A549 (cell line): ENCODE measurements at regions not wholly inside any gene's neighbourhood (a gene's known extent, or its start where the extent isn't known, plus 50 kb on each side); places are given as distances from the start of the nearest gene placed in this dataset.
"Not testable (repeated sequence)": the region's sequence is repeated elsewhere in the genome, so short reads cannot be mapped to it uniquely, and the experiment has no call there.

Source experiments
- ATAC-seq, 2 experiments: fragments of 200-7000 bp in 1 of 2; fragments of >200 bp in 1 of 2; cut with Nextera tagmentation in 1 of 2; cut with Tn5 transposase in 1 of 2; 3 replicates each; pipeline versions ENCODE4 v1.8.0 to v1.9.1; 2018 to 2020; ENCODE audit warnings: mild to moderate bottlenecking in 1 of 2, moderate library complexity in 1 of 2
- CTCF ChIA-PET: fragments of 300-600 bp; sonication (Branson Sonifier 250); formaldehyde crosslinking; extraction: SDS; loops from one replicate; lab custom pipeline; 2021; ENCODE audit warnings: antibody characterized with exemption, inconsistent platforms; lab: Yijun Ruan, JAX
- POLR2A ChIA-PET: fragments of 350-600 bp; formaldehyde crosslinking; extraction: SDS; loops from one replicate; lab custom pipeline; 2021; ENCODE audit warnings: antibody characterized with exemption, inconsistent platforms; lab: Yijun Ruan, JAX
- DNase-seq, 2 experiments: peaks; one replicate each; pipeline versions ENCODE4 v3.0.0 to v3.0.0-alpha.2; 2011 to 2016; ENCODE audit warnings: low read depth in 1 of 2, low spot score in 1 of 2
- FAIRE-seq: peaks from 2 replicates; lab custom pipeline; 2011; peaks lifted over from hg19 to GRCh38; lab: Jason Lieb, UNC
- H3K27ac ChIP-seq, 2 experiments: fragments of >200 bp; sonication (Bioruptor Twin); formaldehyde crosslinking; 3 replicates each; pipeline ENCODE4 v1.5.1; 2016 to 2017
- H3K4me1 ChIP-seq: fragments of >200 bp; sonication (Bioruptor Twin); formaldehyde crosslinking; 3 replicates; pipeline ENCODE4 v1.6.1; 2016
- H3K4me2 ChIP-seq: fragments of >200 bp; sonication (Bioruptor Twin); formaldehyde crosslinking; 3 replicates; pipeline ENCODE4 v1.6.1; 2016
- H3K4me3 ChIP-seq: fragments of >200 bp; sonication (Bioruptor Twin); formaldehyde crosslinking; 3 replicates; pipeline ENCODE4 v1.5.1; 2016
- H3K9me3 ChIP-seq: fragments of >200 bp; sonication (Bioruptor Twin); formaldehyde crosslinking; 3 replicates; pipeline ENCODE4 v1.6.1; 2016
- CBX2 ChIP-seq: fragments of 200-600 bp; sonication (generic); IDR thresholded peaks from 2 replicates; pipeline ENCODE4 v1.6.1; 2016; ENCODE audit warnings: low read depth, mild to moderate bottlenecking, borderline replicate concordance
- CBX8 ChIP-seq: fragments of 200-600 bp; sonication (generic); IDR thresholded peaks from 2 replicates; pipeline ENCODE4 v1.6.1; 2016
- CEBPB ChIP-seq, 2 experiments: fragments of >200 bp in 1 of 2; sonication (Bioruptor Twin) in 1 of 2; formaldehyde crosslinking in 1 of 2; IDR thresholded peaks; 2 replicates each; pipeline ENCODE4 v1.6.1; 2012 to 2016
- CHD4 ChIP-seq: fragments of 200-600 bp; sonication (generic); IDR thresholded peaks from 2 replicates; pipeline ENCODE4 v1.6.1; 2016; ENCODE audit warnings: antibody characterized with exemption, mild to moderate bottlenecking, borderline replicate concordance
- CTCF ChIP-seq: fragments of >200 bp; sonication (Bioruptor Twin); formaldehyde crosslinking; IDR thresholded peaks from 3 replicates; pipeline ENCODE4 v1.5.1; 2016
- EHMT2 ChIP-seq: fragments of 200-600 bp; sonication (generic); IDR thresholded peaks from 2 replicates; pipeline ENCODE4 v1.6.1; 2016; ENCODE audit warnings: antibody characterized with exemption, low read depth, mild to moderate bottlenecking, moderate library complexity
- GATA3 ChIP-seq: IDR thresholded peaks from 2 replicates; pipeline ENCODE4 v1.6.1; 2012; ENCODE audit warnings: borderline replicate concordance
- HDAC2 ChIP-seq: fragments of 200-600 bp; sonication (generic); IDR thresholded peaks from 2 replicates; pipeline ENCODE4 v1.6.1; 2016
- HMGXB4 ChIP-seq: fragments of 250-450 bp; sonication (Bioruptor Pico); IDR thresholded peaks from 2 replicates; pipeline ENCODE4 v1.5.0; 2021; ENCODE audit warnings: mild to moderate bottlenecking, moderate library complexity, borderline replicate concordance
- HOXA7 ChIP-seq: fragments of 250-450 bp; sonication (Bioruptor Pico); IDR thresholded peaks from 2 replicates; pipeline ENCODE4 v1.5.0; 2020; ENCODE audit warnings: mild to moderate bottlenecking, moderate library complexity
- HOXB13 ChIP-seq: fragments of 250-450 bp; sonication (Bioruptor Pico); IDR thresholded peaks from 2 replicates; pipeline ENCODE4 v1.5.0; 2020; ENCODE audit warnings: low read depth, mild to moderate bottlenecking, moderate library complexity
- JUN ChIP-seq, 2 experiments: fragments of >200 bp; sonication (Bioruptor Twin); formaldehyde crosslinking; IDR thresholded peaks; 2 replicates in 1 of 2; 3 replicates in 1 of 2; pipeline ENCODE4 v1.6.1; 2016 to 2017
- JUNB ChIP-seq: fragments of >200 bp; sonication (Bioruptor Twin); formaldehyde crosslinking; IDR thresholded peaks from 2 replicates; pipeline ENCODE4 v1.6.1; 2016
- MAZ ChIP-seq: fragments of 150-350 bp; IDR thresholded peaks from 2 replicates; pipeline ENCODE4 v1.6.1; 2014; ENCODE audit warnings: antibody characterized with exemption, low read depth, low read length, borderline replicate concordance
- NR3C1 ChIP-seq: fragments of >200 bp; sonication (Bioruptor Twin); formaldehyde crosslinking; IDR thresholded peaks from 3 replicates; pipeline ENCODE4 v1.6.1; 2017
- PHF8 ChIP-seq: fragments of 200-600 bp; sonication (generic); IDR thresholded peaks from 2 replicates; pipeline ENCODE4 v1.6.1; 2016; ENCODE audit warnings: low read depth, mild to moderate bottlenecking, antibody characterized with exemption, moderate library complexity, borderline replicate concordance
- POLR2AphosphoS2 ChIP-seq: conservative IDR thresholded peaks from 2 replicates; pipeline ENCODE4 v1.6.1; 2012; ENCODE audit warnings: low read length, improper control_type of control experiment, inconsistent platforms
- RCOR1 ChIP-seq: fragments of 150-350 bp; IDR thresholded peaks from 2 replicates; pipeline ENCODE4 v1.6.1; 2014; ENCODE audit warnings: antibody characterized with exemption, low read length, low read depth
- REST ChIP-seq: fragments of 200-600 bp; sonication (generic); IDR thresholded peaks from 2 replicates; pipeline ENCODE4 v1.6.1; 2016; ENCODE audit warnings: antibody characterized with exemption, mild to moderate bottlenecking, moderate library complexity
- RFX5 ChIP-seq: fragments of 450-650 bp; IDR thresholded peaks from 2 replicates; pipeline ENCODE4 v1.7.1; 2014; ENCODE audit warnings: antibody characterized with exemption, mild to moderate bottlenecking, moderate library complexity
- RNF2 ChIP-seq: fragments of 200-600 bp; sonication (generic); IDR thresholded peaks from 2 replicates; pipeline ENCODE4 v1.6.1; 2016; ENCODE audit warnings: low read depth, mild to moderate bottlenecking, antibody characterized with exemption, moderate library complexity, borderline replicate concordance
- SREBF2 ChIP-seq: fragments of 450-650 bp; IDR thresholded peaks from 2 replicates; pipeline ENCODE4 v1.6.1; 2014; ENCODE audit warnings: mild to moderate bottlenecking, moderate library complexity
- TFCP2L1 ChIP-seq: fragments of 250-450 bp; sonication (Bioruptor Pico); IDR thresholded peaks from 2 replicates; pipeline ENCODE4 v1.5.0; 2021; ENCODE audit warnings: mild to moderate bottlenecking
- ZC3H11A ChIP-seq: fragments of 450-650 bp; IDR thresholded peaks from 2 replicates; pipeline ENCODE4 v1.6.1; 2014; ENCODE audit warnings: antibody characterized with exemption, mild to moderate bottlenecking
- WGBS: methylation state at CpG from one replicate; pipeline ENCODE4 v1.1.6; 2017; ENCODE audit errors: missing lambda C conversion rate; 5-methylcytosine and 5-hydroxymethylcytosine counted together

GRCh38 chr12:63006536-63006935 is 71.6 kb upstream of the PPM1H start:
- WGBS = 42% methylated on average over 4 of the region's 4 CpGs
- Histone ChIP-seq H3K4me1 (no peaks in the 10 kb centered on the region), H3K27ac (no peak overlapping the region), H3K9me3 (no peaks in the 10 kb centered on the region), H3K4me2 (no peak overlapping the region), H3K4me3 (no peak overlapping the region)
- FAIRE-seq (no peak), ATAC-seq (no peak), DNase-seq (no peak)
- ChIA-PET CTCF (no interaction called here), POLR2A (no interaction called here)
- TF ChIP-seq REST (no peak), CEBPB (IDR thresholded peaks at IDR 0.05) (peak in 1 of 2 experiments; percentile 54; a peak in 2 of 4 replicates)

GRCh38 chr12:63005382-63005781 is 70.4 kb upstream of the PPM1H start:
- POLR2A ChIA-PET = no interaction called here
- CTCF ChIA-PET = no interaction called here
- Histone ChIP-seq H3K27ac (no peak overlapping the region), H3K4me1 (no peaks in the 10 kb centered on the region), H3K4me3 (no peak overlapping the region)
- no peak for TF ChIP-seq CBX2
- TF ChIP-seq JUN (IDR thresholded peaks at IDR 0.05) = no peak
- TF ChIP-seq SREBF2 = no peak
- no peak for TF ChIP-seq HDAC2
- TF ChIP-seq RCOR1 = no peak
- TF ChIP-seq CTCF = no peak
- TF ChIP-seq NR3C1 = no peak
- TF ChIP-seq GATA3 = no peak
- TF ChIP-seq POLR2AphosphoS2 = no peak
- TF ChIP-seq MAZ = no peak
- no peak for TF ChIP-seq EHMT2
- no peak for TF ChIP-seq HMGXB4 (CRISPR knock-in tag)
- TF ChIP-seq, all 56 proteins: peak for 0
- Histone ChIP-seq H3K4me2 (no peak overlapping the region), H3K9me3 (no peaks in the 10 kb centered on the region)
- FAIRE-seq (no peak), DNase-seq (no peak), ATAC-seq (no peak)

GRCh38 chr12:63003223-63003819 is 68.4 kb upstream of the PPM1H start:
- Histone ChIP-seq H3K4me2 (no peak overlapping the region), H3K9me3 (no peaks in the 10 kb centered on the region), H3K27ac (no peak overlapping the region), H3K4me1 (no peaks in the 10 kb centered on the region), H3K4me3 (no peak overlapping the region)
- no peak for ATAC-seq
- WGBS = 61% methylated on average over 22 of the region's 22 CpGs
- POLR2A ChIA-PET = no interaction called here
- FAIRE-seq = no peak
- DNase-seq = no peak
- CTCF ChIA-PET = no interaction called here
- TF ChIP-seq JUNB = no peak
- TF ChIP-seq TFCP2L1 (CRISPR knock-in tag) = no peak
- no peak for TF ChIP-seq PHF8
- TF ChIP-seq JUN (IDR thresholded peaks at IDR 0.05) = no peak
- TF ChIP-seq CBX8 = no peak
- TF ChIP-seq NR3C1 = no peak
- TF ChIP-seq ZC3H11A = no peak
- no peak for TF ChIP-seq CHD4
- no peak for TF ChIP-seq CBX2
- no peak for TF ChIP-seq RFX5
- no peak for TF ChIP-seq HOXB13 (CRISPR knock-in tag)
- no peak for TF ChIP-seq HOXA7 (CRISPR knock-in tag)
- TF ChIP-seq RNF2 = no peak

- CTCF ChIA-PET = interaction anchor here (0.6 kb wide), 1 partner anchor 288 kb away, joined by 3 read pairs; no protein-coding TSS in a partner anchor
Measured at GRCh38 chr12:63002059-63002458, 67.1 kb upstream of the PPM1H start.

More at GRCh38 chr12:63002059-63002458, 67.1 kb upstream of the PPM1H start:
- H3K27ac ChIP-seq, FAIRE-seq, H3K4me3 ChIP-seq, H3K4me2 ChIP-seq, H3K9me3 ChIP-seq, DNase-seq, H3K4me1 ChIP-seq, ATAC-seq: not testable (repeated sequence)
- POLR2A ChIA-PET = interaction anchor here (0.6 kb wide), 1 partner anchor 14 kb away, joined by 6 read pairs; no protein-coding TSS in a partner anchor
- WGBS = 27% methylated on average over 2 of the region's 2 CpGs
